Activated T-helper 1 cell treated with anti-CD3 and anti-CD28 coated beads, Interleukin-12 subunit alpha, Interleukin-12 subunit beta, Interleukin-2, Interleukin-4 antibody, amounts not matched to agents 30 ng/mL and 10 ng/mL and 1 ng/mL, durations not matched to agents 14 hours and 24 hours and 36 hours (primary cell): ENCODE measurements at regions not wholly inside any gene's neighbourhood (a gene's known extent, or its start where the extent isn't known, plus 50 kb on each side); places are given as distances from the start of the nearest gene placed in this dataset.
A peak's percentile ranks its signal among the peaks of the same experiment; 100 is the strongest.
"Not testable (repeated sequence)": the region's sequence is repeated elsewhere in the genome, so short reads cannot be mapped to it uniquely, and the experiment has no call there.

ENCODE experiments used
- DNase-seq: peaks from one replicate; pipeline ENCODE4 v3.0.0; 2021; ENCODE audit warnings: low spot score
- H3K27ac Mint-ChIP-seq: one replicate; pipeline ENCODE4 v1.8.0; 2021; ENCODE audit warnings: mild to moderate bottlenecking, mixed read lengths
- H3K27me3 Mint-ChIP-seq: one replicate; pipeline ENCODE4 v1.8.0; 2022; ENCODE audit warnings: mild to moderate bottlenecking, moderate library complexity, mixed read lengths; ENCODE audit not compliant: insufficient read depth
- H3K36me3 Mint-ChIP-seq: one replicate; pipeline ENCODE4 v1.8.0; 2021; ENCODE audit warnings: low read depth, mixed read lengths
- H3K4me1 Mint-ChIP-seq: one replicate; pipeline ENCODE4 v1.8.0; 2021; ENCODE audit warnings: low read depth, mixed read lengths
- H3K4me3 Mint-ChIP-seq: one replicate; pipeline ENCODE4 v1.8.0; 2021; ENCODE audit warnings: mild to moderate bottlenecking, moderate library complexity, mixed read lengths
- H3K9me3 Mint-ChIP-seq: one replicate; pipeline ENCODE4 v1.8.0; 2021; ENCODE audit warnings: mixed read lengths
- intact Hi-C: fragments of 100-400 bp; cut with micrococcal nuclease; formaldehyde crosslinking; loops from one replicate; pipeline ENCODE4 v1.15.1; 2024

DNA sequence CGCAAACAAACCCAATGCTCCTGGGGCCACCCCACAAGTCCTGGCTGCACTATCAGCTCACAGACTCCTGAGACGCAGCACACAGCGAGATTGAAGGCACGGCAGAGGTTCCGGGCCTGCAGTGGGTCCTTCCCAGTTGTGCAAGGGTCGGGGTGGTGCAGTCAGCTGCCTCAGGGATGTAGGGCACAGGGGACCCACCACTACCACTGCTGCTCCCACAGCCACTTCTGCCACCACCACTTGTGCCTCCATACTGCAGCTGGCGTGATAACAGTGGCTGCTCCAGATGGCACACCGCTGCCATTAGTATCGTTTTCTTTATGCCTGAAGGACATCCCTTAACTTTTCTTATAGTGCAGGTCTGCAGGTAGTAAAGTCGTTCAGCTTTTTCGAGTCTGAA is 443.8 kb downstream of the SPATA31A1 start:
- intact Hi-C loops, H3K4me3 Mint-ChIP-seq, H3K4me1 Mint-ChIP-seq, DNase-seq, H3K36me3 Mint-ChIP-seq, H3K27ac Mint-ChIP-seq, H3K9me3 Mint-ChIP-seq, H3K27me3 Mint-ChIP-seq: not testable (repeated sequence)

DNA sequence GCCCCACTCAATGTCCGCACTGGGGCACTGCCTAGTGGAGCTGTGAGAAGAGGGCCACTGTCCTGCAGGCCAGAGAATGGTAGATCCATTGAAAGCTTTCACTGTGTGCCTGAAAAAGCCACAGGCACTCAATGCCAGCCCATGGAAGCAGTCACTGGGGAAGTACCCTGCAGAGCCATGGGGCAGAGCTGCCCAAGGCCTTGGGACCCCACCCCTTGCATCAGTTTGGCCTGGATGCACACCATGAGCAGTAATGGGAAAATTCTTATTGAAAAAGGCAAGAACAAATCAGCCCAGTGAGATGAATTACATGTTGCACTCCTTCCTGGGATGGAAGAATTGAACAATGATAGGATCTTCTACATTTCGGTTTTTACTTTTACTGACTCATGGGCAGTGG is 447.1 kb downstream of the SPATA31A1 start:
- DNase-seq, H3K9me3 Mint-ChIP-seq, H3K4me1 Mint-ChIP-seq, H3K27ac Mint-ChIP-seq, H3K36me3 Mint-ChIP-seq, H3K4me3 Mint-ChIP-seq, intact Hi-C loops, H3K27me3 Mint-ChIP-seq: not testable (repeated sequence)

DNA sequence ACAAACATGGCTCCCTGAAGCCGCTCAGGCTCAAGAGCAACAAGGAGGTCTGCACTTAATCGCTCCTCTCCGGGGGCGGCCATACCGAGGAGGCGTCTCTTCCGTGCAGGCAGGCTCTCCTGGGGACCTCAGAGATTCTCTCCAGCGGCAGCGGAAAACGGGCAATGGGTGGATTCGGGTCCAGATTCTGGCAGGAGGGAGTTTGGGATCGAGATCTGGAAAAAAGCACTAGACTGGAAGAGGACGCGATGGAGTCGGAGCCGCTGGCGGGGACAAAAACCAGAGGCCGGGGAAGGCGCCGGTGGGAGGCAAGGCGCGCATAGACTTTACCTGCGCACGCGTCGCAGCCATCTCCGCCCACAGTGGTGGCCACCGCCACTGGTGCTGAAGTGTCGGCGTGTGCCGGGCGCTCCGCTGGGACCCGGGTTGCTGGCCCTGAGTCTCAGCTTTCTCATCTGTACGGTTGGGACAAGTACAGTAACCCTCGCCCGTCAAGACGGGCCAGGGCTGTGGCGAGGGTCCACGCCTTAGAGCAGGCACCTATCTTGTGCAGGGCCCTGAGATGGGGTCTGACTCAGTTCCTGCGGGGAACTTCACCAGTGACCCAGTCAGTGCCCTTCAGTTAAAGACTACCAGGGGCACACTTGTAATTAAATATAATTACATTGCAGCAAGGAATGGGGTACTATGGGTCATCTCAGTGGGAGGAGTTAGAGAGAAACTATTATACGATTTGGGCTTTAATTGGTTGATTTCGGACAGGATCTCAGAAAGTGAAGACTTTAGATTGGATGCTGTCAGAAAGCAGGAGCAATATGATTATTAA is 454.1 kb downstream of the SPATA31A1 start:
- Mint-ChIP-seq H3K4me3 (peak overlapping the region; percentile 95), H3K27ac (peak overlapping the region; percentile 97)
- H3K9me3 Mint-ChIP-seq, intact Hi-C loops, H3K4me1 Mint-ChIP-seq, H3K27me3 Mint-ChIP-seq, H3K36me3 Mint-ChIP-seq: not testable (repeated sequence)
- DNase-seq = peak; percentile 56

DNA sequence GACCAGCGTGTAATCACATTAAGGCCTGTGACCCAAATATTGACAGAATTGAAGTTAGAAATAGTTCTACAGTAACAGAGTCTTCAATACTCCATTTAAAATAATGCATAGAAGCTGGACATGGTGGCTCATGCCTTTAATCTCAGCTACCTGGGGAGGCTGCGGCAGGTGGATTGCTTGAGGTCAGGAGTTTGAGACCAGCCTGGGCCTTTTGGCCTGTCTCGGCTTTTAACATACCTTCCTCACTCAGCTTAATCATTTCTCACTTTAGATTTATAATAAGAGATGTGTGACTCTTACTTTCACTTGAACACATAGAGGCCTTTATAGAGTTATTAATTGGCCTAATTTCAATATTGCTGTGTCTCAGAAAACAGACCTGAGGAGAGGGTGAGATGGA is 454.9 kb downstream of the SPATA31A1 start:
- H3K27me3 Mint-ChIP-seq, H3K36me3 Mint-ChIP-seq, H3K27ac Mint-ChIP-seq, intact Hi-C loops, H3K4me1 Mint-ChIP-seq, H3K9me3 Mint-ChIP-seq, DNase-seq: not testable (repeated sequence)
- peak overlapping the region; percentile 95 for H3K4me3 Mint-ChIP-seq

DNA sequence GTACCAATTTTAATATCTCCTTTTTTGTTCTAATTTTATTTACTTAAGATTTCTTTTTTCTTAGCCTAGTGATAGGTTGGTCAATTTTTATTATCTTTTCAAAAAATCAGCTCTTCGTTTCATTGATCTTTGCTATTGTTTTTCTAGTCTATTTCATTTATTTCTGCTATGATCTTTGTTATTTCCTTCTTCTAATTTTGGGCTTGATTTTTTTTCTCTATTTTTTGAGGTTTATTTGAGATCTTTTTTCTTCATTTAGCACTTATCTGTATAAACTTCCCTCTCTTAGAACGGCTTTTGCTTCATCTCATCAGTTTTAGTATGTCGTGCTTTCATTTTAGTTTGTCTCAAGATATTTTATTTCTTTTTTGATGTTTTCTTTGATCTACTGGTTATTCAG is 456.1 kb downstream of the SPATA31A1 start:
- H3K9me3 Mint-ChIP-seq, H3K4me1 Mint-ChIP-seq, H3K27me3 Mint-ChIP-seq, H3K27ac Mint-ChIP-seq, DNase-seq, H3K4me3 Mint-ChIP-seq, intact Hi-C loops, H3K36me3 Mint-ChIP-seq: not testable (repeated sequence)

DNA sequence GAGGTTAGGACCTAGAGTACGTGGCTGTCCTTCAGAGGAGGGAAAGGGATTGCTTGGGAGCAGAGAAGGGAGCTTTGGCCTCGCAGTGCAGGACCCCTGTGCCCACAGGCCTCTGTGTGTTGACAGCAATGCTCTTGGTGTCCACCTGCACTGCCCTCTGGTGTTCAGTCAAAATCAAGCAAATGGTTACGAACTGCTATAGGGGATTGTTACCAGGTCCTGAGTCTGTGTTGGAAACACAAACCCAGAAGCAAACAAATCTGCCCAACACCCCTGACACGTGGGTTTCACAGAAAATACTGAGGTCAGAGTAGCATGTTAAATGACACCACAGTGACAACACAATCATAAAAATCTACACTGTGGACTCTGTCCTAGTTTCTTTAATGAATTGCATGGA is 473.0 kb downstream of the SPATA31A1 start:
- H3K27me3 Mint-ChIP-seq, H3K4me1 Mint-ChIP-seq, H3K27ac Mint-ChIP-seq, H3K9me3 Mint-ChIP-seq, intact Hi-C loops, DNase-seq, H3K4me3 Mint-ChIP-seq, H3K36me3 Mint-ChIP-seq: not testable (repeated sequence)
